ENCODE measurements at regions not wholly inside any gene's neighbourhood (a gene's known extent, or its start where the extent isn't known, plus 50 kb on each side); places are given as distances from the start of the nearest gene placed in this dataset.

DNA sequence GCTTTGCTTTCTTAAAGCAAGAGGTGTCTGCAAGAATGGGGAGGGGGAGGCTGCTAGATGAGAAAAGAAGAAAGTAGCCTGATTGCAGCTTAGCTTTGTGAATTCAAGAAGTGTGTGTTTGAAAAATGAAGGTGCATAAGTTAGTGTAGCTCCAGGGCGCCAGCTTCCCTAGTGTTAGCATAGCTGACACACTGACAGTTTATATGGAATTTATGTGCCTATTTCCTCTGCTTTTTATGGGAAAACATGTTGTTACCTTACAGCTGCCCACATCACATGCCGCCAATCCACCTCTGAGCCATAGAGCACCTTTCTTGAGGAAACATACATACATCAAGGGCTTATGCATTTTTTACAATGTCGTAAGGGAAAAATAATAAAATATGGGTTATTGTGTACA is 536.4 kb upstream of the PIK3C3 start:
- Histone ChIP-seq H3K36me3 (ENCODE audit: low read depth, low read length) (no peaks in the 10 kb centered on the region), H3K79me2 (ENCODE audit: low read length) (no peaks in the 10 kb centered on the region), H3K9me3 (ENCODE audit: low read length) (no peaks in the 10 kb centered on the region), H3K9ac (ENCODE audit: low read length) (no peak overlapping the region), H3K4me3 (ENCODE audit: low read length) (no peak overlapping the region), H3K9me2 (replicated peaks; ENCODE audit: low read length) (no peaks in the 10 kb centered on the region), H3F3A (ENCODE audit: low read length, unreplicated experiment) (no peaks in the 10 kb centered on the region), H3K27ac (ENCODE audit: low read length) (no peak overlapping the region), H4K20me1 (ENCODE audit: low read length) (no peaks in the 10 kb centered on the region), H2AFZ (ENCODE audit: low read length) (no peak overlapping the region), H3K4me1 (ENCODE audit: insufficient read depth, low read length) (peaks cover 12% of the 10 kb centered on the region; the same call in 1 of the 2 replicates), H3K4me2 (ENCODE audit: low read length) (no peak overlapping the region), H3K27me3 (ENCODE audit: low read length) (no peaks in the 10 kb centered on the region)
- intact Hi-C loops (cut with micrococcal nuclease), result no loop called here
- peak; percentile 17 for DNase-seq
- TF ChIP-seq CTCF (conservative IDR thresholded peaks at IDR 0.05; ENCODE audit: low read depth, low read length), result no peak
- no peak for TF ChIP-seq EZH2 (IDR thresholded peaks at IDR 0.05; ENCODE audit: low read length, unreplicated experiment)
- TF ChIP-seq EZH2phosphoT487 (IDR thresholded peaks at IDR 0.05; ENCODE audit: borderline replicate concordance, low read length), result no peak
- ChIA-PET CTCF (no interaction called here), POLR2A (ENCODE audit: unreplicated experiment) (no interaction called here)
- no TSS peak for BruUV-seq (replicated peaks)
- peak; percentile 64 for ATAC-seq

- 0 out of 2 replicates have a peak overlapping the region, but pooled peaks have one; percentile 53 for H2AFZ ChIP-seq (ENCODE audit: low read length)
- BruUV-seq (replicated peaks), result no TSS peak
- H3K79me2 ChIP-seq (ENCODE audit: low read length), result no peaks in the 10 kb centered on the region
- POLR2A ChIA-PET (ENCODE audit: unreplicated experiment), result interaction anchor here (0.5 kb wide), 1 partner anchor 402 kb away, joined by 3 read pairs; no protein-coding TSS in a partner anchor
- peak overlapping the region; percentile 38 for H3K27ac ChIP-seq (ENCODE audit: low read length)
- H3K4me3 ChIP-seq (ENCODE audit: low read length), result no peak overlapping the region
- CTCF ChIA-PET, result interaction anchor here (0.6 kb wide), 2 partner anchors 23 to 1257 kb away, joined by 4 to 6 read pairs; no protein-coding TSS in a partner anchor
- no peaks in the 10 kb centered on the region for H3F3A ChIP-seq (ENCODE audit: low read length, unreplicated experiment)
- H3K27me3 ChIP-seq (ENCODE audit: low read length), result no peaks in the 10 kb centered on the region
- peak overlapping the region; percentile 43 for H3K4me2 ChIP-seq (ENCODE audit: low read length)
- H3K4me1 ChIP-seq (ENCODE audit: insufficient read depth, low read length), result peaks cover 12% of the 10 kb centered on the region; the same call in 1 of the 2 replicates
- ATAC-seq, result peak; percentile 70
- no peaks in the 10 kb centered on the region for H3K9me3 ChIP-seq (ENCODE audit: low read length)
- no peak for TF ChIP-seq CTCF (conservative IDR thresholded peaks at IDR 0.05; ENCODE audit: low read depth, low read length)
- no peak for TF ChIP-seq EZH2phosphoT487 (IDR thresholded peaks at IDR 0.05; ENCODE audit: borderline replicate concordance, low read length)
- no peak for TF ChIP-seq EZH2 (IDR thresholded peaks at IDR 0.05; ENCODE audit: low read length, unreplicated experiment)
- H4K20me1 ChIP-seq (ENCODE audit: low read length), result no peaks in the 10 kb centered on the region
- no peak overlapping the region for H3K9ac ChIP-seq (ENCODE audit: low read length)
- no peaks in the 10 kb centered on the region for H3K36me3 ChIP-seq (ENCODE audit: low read depth, low read length)
- intact Hi-C loops (cut with micrococcal nuclease), result loop anchor here (1.0 kb wide), 1 partner anchor 88 kb away; no protein-coding TSS in a partner anchor
- peak; percentile 62 for DNase-seq
- no peaks in the 10 kb centered on the region for H3K9me2 ChIP-seq (replicated peaks; ENCODE audit: low read length)
These were observed 539.0 kb upstream of the PIK3C3 start for GRCh38 chr18:41416044-41416443.

DNA sequence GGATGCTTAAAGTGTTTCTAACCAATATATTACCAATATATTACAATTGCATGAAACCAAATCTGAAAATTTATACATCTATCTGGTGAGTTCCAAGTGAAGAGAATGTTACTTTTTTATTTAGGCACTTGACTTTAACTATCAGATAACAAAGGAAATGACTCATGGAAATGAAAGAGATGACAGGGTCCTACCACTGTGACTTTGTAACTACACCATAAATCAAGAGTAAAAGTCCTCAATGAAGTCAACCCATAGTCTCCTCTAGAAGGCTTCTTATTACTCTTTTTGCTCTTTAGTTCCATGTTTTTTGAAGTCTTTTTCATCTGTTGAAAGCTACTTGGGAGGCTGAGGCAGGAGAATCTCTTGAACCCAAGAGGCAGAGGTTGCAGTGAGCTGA is 545.0 kb upstream of the PIK3C3 start:
- ATAC-seq, result no peak
- Histone ChIP-seq H3K9me2 (replicated peaks; ENCODE audit: low read length) (no peaks in the 10 kb centered on the region), H3K4me2 (ENCODE audit: low read length) (no peak overlapping the region), H4K20me1 (ENCODE audit: low read length) (no peaks in the 10 kb centered on the region), H3K27me3 (ENCODE audit: low read length) (no peaks in the 10 kb centered on the region), H3F3A (ENCODE audit: low read length, unreplicated experiment) (no peaks in the 10 kb centered on the region), H3K27ac (ENCODE audit: low read length) (no peak overlapping the region), H3K4me3 (ENCODE audit: low read length) (no peak overlapping the region), H2AFZ (ENCODE audit: low read length) (no peak overlapping the region), H3K36me3 (ENCODE audit: low read depth, low read length) (no peaks in the 10 kb centered on the region), H3K9me3 (ENCODE audit: low read length) (no peaks in the 10 kb centered on the region), H3K4me1 (ENCODE audit: insufficient read depth, low read length) (0 out of 2 replicates have a peak, but pooled peaks cover 3% of the 10 kb centered on the region), H3K9ac (ENCODE audit: low read length) (no peak overlapping the region), H3K79me2 (ENCODE audit: low read length) (no peaks in the 10 kb centered on the region)
- no TSS peak for BruUV-seq (replicated peaks)
- ChIA-PET POLR2A (ENCODE audit: unreplicated experiment) (no interaction called here), CTCF (no interaction called here)
- DNase-seq, result peak; percentile 12
- intact Hi-C loops (cut with micrococcal nuclease), result no loop called here
- TF ChIP-seq EZH2phosphoT487 (IDR thresholded peaks at IDR 0.05; ENCODE audit: borderline replicate concordance, low read length) (no peak), EZH2 (IDR thresholded peaks at IDR 0.05; ENCODE audit: low read length, unreplicated experiment) (no peak), CTCF (conservative IDR thresholded peaks at IDR 0.05; ENCODE audit: low read depth, low read length) (no peak)
